Right renal pelvis (tissue), 4 donors: ENCODE measurements at regions not wholly inside any gene's neighbourhood (a gene's known extent, or its start where the extent isn't known, plus 50 kb on each side); places are given as distances from the start of the nearest gene placed in this dataset.
"Not testable (repeated sequence)": the region's sequence is repeated elsewhere in the genome, so short reads cannot be mapped to it uniquely, and the experiment has no call there.

Experiments
- DNase-seq, 4 donors: peaks; one replicate each; pipeline ENCODE4 v3.0.0-alpha.2; 2013; ENCODE audit warnings: low read depth in 4 of 4, low spot score in 3 of 4, missing footprints in 1 of 4

DNA sequence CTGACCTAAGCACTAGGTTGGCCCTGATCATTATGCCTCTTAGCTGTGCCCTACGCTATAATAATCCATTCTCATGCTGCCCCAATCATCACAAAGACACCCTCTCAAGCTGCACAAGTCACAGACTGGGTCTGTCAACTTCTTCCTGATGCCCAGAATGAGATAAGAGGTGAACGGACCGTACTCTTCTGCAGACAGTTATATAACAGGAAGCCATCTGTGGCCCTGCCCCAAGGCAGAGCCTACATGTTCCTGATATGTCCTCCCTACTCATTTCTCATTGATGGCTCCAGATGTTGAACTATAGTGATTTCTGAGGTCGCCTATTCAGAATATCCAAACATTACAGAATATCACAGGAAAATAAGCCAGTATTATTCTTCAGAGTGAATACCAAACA, 471.6 kb upstream of the ERCC4 start:
- DNase-seq: no peak

DNA sequence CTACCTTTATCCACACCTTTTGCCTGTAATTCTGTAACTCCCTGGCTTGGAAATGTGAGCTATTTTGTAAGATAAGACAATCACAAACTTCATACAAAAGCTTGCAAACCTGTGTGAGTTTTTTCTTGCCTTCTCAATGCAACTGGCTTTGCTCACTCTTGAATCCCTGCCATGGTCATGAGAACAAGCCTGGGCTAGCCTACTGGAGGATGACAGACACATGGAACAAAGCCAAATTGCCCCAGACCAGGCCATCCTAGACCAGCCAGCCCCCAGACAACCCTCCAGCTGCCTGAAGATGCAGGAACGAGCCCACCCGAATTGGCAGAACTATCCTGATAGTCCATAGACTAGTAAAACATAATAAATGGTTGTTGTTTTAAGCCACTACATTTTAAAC, 466.6 kb upstream of the ERCC4 start:
- no peak for DNase-seq

DNA sequence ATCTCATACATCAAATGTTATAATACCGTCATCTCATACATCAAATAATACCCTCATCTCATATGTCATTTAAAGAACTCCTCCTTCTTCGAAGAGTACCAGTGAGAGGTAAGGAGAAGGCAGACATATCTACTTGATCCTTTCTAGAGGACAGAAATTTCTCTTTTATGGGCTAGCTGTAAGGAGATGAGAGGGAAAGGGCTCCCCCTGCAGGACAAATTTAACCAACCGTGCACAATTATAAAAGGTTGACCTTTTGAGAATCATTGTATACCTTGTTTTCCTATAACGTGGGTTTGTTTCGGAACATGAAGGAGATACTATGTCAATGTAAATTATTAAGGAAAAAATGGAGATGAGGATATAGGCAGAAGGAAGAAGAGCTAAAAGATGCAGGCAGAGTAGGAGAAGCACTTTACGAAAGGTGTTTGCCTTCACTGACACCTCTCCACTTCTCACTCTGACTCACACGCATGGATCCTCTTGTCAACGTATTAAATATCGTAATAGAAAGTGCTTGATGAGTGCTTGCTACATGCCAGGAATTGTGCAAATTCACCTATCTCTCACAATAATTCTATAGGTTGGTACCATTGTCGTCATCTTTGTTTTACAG, 465.9 kb upstream of the ERCC4 start:
- no peak for DNase-seq

DNA sequence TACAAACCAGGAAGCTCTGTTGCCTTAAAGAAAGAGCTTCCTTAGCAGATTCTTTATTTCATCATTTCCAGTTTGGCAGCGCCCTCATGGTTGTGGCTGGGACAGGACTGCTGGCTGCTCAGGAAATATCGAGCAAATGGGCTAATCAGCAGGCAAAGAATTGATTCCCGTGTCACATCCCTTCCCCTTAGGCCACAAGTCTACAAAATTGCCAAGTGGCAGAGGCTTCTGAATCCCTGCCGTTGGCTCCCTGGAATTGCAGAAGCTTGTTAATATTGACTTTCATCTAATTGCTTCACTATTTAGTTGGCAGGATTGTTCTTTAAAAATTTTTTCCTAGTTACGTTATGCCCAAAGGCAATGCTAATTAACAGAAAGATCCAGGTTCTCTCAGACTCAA, 456.3 kb upstream of the ERCC4 start:
- DNase-seq: no peak

DNA sequence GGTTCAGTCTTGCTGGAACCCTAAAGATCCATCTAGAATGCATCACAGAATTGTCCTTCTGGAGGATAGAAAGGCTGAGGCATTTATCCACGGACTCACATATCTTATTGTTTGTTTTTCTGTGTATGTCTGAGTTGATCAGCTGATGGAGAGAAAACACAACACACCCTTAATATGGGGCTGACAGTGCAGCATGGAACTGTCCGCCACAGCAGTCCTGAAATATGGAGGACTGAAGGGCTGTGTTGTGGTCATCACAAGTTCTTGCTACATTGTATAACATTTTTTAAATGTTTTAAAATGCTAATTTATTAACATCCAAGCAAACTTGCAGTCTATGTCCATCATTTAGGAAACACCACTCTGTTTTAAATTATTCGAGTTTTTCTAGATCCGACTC, 448.9 kb upstream of the ERCC4 start:
- DNase-seq: peak in 3 of 4 donors; percentile 7 to 26 (median 15)

DNA sequence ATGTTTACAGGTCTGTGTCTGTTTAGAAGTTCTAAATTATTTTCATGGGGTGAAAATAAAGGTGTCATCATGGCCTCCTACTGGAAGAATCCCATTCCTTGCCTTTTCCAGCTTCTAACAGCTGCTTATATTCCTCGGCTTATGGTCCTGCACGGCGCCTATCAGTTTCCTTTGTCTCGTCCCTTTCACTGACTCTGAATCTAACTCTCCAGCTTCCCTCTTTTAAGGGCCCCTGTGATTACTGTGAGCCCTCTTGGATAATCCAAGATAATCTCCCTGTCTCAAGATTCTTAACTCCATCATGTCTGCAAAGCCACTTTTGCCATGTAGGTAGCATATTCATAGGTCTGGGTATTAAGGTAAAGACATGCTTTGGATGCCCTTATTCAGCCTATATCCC, 441.0 kb upstream of the ERCC4 start:
- no peak for DNase-seq

DNA sequence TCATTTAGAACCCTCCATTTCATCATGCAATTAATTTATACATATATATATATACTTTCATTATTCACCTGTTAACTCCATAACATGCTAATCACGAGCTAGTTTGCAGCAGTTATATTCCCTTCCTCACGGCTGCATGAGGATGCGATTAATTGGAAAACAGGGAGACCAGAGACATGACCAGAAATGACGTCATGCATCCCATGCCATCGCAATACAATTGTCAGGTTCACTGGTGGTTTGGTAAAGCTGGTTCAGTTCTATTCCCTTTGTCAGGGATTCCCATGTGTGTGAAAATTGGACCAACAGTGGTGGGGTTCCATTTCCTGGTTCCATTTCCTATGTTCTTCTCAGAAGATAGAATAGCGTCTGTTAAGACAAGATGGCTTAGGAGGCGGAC, 440.4 kb upstream of the ERCC4 start:
- DNase-seq: no peak

DNA sequence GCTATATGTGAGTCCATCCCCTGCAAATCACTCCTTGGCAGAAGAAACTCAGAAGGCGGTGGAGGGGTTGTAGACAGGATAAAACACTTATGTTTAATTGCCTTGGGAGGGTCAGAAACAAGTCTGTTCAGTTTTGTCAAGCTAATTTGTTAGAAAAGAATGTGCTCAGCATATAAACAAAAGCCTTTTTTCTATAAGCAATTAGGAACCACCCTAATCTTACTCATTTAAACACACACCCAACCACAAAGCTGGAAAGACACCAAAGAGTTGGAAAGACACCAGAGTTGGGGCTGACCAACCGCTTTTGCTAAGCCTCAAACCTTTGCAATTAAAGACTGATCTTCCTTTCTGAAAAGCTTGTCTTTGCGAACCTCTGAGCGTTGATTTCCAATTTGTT, 439.2 kb upstream of the ERCC4 start:
- DNase-seq: no peak

DNA sequence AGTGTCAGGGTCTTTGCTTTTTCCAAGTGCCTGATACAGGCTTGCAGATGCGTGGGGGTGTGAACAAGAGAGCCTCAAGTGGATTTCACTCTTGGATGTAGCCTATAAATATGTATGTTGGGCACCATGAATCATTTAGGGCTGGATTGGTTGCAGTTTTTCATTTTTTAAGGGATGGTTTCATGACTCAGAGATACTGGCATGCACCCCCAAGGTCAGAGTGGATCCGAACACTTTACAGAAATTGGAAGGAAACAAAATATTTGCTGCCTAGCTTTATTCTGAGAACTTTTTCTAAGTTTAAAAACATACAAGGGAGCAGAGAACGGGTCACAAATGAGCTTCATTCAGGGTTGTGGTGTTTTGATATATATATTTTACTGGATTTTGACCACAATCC, 436.8 kb upstream of the ERCC4 start:
- DNase-seq: no peak

DNA sequence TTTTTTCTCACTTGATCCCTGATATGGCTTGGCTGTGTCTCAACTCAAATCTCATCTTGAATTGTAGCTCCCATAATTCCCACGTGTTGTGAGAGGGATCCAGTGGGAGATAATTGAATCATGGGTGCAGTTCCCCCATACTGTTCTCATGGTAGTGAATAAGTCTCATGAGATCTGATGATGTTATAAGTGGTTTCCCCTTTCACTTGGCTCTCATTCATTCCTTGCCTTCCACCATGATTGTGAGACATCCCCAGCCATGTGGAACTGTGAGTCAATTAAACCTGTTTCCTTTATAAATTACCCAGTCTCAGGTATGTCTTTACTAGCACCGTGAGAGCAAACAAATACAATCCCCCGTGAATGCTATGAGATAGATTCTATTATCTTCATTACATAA, 430.5 kb upstream of the ERCC4 start:
- not testable (repeated sequence) for DNase-seq

DNA sequence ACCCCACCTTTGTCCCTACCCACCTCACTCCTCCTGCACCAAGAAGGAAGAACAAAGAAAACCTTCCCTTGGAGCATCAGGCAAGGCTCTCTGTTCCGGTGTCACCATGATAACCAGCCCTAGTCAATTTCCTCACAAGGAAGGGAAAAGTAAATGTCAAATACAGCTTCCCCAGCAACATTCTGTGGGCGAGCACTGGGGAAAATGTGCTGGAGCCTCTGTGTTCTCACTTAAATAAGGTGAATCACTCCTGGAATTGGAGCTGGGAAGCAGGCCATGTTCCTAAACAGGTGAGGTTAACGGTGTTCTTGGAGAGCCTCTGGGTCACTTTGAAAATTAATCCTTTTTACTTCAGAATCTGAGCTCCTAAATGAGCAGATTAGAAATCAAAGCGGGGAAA, 427.9 kb upstream of the ERCC4 start:
- DNase-seq: no peak

DNA sequence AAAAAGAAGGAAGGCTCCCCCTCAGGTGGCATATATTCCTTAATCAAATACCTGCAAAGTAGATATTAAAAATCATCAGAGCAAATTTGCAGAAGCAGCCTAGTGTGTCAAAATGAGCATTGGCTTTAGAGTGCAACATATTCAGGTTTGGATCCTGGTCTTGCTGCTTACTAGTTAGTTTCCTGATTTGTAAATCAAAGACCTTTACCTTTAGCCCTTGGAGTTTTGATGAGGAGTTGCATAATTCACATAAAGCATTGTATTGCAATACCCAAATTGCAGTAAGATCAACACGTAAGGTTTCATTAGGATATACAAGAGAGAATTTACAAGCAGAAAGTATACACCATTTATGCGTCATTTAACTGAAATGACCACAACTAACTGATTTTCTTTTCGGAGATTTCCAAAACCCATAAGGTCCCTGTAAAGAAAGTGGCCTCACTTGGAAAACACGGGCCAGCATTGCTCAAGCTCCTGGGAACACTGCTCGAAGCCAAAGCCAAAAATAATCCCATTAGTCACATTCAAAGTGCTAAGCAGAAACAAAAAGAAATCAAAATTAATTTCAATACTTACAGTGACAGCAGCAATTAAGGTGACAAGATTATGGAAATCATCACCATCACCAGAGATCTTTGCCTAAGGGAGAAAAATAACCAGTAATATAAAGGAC, 415.9 kb upstream of the ERCC4 start:
- no peak for DNase-seq

DNA sequence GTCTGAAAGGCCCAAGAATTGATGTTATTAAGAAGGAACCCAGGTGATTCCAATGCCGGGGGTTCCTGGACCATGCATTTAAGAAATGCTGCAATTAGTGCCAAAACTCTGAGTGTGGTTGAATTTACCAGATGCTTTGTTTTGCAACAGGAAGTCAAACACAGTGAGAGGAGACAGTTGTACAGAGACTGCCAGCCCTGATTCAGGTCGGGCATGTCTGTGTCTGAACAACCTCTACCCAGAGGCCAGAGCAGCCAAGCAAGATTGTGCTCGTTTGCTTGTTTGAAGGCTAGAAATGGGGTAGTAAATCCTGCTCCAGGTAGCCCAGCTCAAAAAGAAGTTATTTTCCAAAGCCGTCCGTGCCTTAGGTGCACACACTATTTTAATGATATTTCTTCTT, 412.4 kb upstream of the ERCC4 start:
- no peak for DNase-seq

DNA sequence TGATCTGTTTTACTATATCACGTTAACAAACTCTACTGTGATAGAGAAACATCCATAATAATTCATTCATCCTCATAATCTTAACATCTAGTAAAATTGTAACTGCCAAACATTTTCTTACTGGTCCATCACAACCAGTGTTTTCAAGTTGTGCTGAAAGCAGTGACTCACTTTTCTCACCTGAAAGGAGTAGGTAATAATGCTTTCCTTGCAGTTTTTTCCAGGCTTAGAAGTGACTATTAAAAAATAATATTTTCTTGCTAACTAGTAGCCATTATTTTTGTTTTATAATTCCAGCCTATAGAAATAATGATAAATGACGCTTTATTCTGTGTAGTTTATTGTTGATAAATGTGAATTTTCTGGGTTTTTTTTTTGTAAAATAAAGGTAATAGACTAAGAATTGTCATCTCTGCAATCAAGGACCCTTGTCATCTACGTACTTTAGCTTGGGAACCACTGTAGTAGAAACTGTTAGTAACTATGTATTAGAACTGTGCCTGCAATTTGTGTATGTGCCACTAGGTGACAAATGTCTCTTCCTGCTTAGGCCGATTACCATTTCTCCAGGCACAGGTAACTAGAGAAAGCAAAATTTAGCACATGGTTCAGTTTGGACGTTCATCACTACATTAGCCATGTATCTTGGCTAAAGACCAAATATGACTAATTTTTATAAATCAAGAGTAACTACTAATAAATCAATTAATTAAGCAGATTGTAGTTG, 409.4 kb upstream of the ERCC4 start:
- no peak for DNase-seq

DNA sequence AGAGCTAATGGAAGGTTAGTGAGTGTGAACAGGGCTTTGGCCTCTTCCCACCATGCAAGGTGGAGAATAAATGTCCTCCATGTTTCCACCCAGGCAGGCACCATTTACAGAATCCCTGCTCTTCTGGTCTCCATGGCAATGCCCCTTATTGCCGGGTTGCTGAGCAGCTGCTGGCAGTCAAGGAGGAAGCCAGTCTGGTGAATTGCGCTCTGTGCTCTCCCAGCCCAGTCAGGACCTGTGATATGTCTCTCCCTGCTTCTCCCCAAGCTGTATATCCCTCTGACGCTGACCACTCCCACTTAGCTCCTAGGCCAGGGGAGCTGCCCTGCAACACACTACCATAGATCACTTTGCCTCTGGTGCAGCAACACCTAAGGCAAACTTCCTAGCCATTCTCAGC, 402.1 kb upstream of the ERCC4 start:
- no peak for DNase-seq

DNA sequence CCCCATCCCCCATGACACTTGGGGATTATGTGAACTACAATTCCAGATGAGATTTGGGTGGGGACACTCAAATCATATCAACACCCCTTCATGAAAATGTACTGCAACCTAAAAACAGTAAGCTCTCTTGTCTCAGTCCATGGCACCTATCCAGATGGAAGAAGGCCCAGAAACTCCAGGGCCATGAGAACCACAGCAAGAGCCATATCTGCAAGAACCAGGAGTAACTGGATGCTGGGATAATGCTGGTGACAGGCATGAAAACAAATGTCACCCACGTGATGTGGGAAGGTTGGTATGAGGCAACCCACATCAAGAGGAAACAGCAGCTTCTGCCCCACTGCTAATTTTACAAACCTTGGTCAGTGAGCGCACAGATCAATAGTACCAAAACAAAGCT, 400.1 kb upstream of the ERCC4 start:
- DNase-seq: no peak

DNA sequence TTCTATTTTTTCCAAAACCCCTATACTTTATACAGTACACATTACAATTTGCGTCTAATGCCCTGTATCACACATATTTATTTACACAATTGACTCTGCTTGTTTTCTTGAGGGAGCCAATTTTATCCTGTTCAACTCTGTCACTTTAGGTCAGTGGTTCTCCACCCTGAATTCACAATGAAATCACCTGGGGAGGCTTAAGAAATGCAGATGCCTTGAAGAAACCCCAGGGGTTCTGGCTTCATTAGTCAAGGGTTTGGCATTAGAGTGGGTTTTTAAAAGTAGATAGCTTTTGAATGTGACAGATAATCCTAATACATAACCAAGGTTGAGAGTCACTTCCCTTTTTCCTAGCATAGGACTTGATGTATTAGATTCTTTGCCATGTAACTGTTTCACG, 398.6 kb upstream of the ERCC4 start:
- DNase-seq: no peak

DNA sequence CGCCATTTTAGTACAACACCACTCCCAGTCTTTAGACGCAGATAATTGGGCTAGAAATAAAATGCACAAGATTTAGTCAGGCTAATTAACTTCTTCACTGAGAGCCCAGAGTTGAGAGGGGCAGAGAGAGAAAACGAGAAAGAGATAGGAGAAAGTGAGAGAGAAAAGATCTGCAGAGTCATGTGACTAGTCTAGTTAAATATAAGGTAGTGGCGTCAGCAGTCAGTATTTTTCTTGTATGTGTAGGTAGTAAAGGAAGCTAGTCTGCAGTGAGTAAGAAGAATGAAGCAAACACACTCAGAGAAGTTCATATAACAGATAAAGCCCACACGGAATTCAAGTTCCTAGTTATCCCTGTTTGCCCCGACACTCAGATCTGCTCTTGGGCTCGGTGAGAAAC, 392.6 kb upstream of the ERCC4 start:
- no peak for DNase-seq

DNA sequence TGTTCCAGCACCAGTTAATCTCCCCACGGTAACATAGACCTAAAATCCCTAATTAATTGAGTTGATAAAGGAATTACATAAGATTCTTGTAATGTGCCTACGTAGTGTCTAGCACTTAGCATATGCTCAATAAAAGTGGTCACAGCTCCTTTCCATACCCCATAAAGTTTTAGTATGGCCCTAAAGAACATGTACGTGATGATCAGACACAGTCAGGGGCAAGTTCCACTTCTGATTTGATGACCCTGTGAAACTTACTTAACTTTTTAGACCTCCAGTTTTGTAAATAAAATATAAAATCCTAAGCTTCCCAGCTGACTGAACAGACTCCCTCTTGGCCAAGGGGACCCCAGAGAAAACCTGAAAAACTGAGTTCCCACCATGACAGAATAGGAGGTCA, 391.3 kb upstream of the ERCC4 start:
- DNase-seq: no peak

DNA sequence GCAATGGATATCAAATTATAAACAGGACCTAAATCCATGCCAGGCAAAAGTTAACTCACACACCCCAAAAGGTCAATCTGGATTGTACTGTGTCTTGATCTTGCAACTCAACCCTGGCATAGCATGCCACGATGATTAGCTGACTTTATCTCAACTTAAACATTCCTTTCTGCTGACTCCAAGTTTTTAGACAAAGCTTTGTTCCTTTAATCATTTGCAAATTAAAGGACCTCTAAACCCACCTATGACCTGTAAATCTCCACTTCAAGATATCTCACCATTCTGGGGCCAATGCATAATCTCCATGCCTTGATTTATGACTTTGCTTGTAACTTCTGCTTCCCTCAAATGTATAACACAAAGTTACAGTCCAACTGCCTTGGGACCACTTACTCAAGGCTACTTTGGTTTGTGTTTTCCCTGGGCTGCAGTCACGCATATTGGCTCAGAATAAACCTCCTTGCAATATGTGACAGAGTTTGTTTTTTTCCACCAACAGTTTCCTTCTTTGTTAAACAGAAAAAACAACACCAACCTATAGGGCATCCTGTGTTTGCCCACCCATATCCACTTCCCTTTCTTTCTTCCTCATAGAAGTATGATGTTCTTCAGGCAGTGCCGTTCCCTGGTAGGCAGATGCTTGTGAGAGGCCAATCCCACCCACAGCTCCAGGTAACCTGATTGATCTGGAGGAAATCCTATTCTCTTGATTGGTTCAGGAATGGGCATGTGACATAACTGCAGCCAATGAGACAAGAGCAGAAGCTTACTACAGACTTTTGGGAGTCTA, 390.6 kb upstream of the ERCC4 start:
- no peak for DNase-seq

DNA sequence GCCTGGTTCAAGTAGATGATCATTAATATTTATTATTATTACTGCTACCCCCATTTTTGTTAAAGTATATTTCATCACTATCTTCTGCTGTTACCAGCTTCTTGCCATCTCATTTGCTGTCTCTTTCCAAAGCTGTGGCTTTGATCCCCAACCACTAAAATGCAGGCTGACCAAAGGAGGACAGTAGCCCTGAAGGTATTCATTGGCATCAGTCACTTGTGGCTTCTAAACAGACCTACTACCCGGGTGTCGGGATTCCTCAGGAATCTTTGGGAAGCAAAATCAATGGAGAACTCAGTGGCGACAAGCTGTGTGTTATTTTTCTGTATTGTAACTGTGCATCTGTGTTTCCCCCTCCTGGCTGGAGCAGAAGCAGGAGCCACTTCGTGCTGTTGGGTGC, 379.2 kb upstream of the ERCC4 start:
- no peak for DNase-seq
